DLD1 (cell line): ENCODE measurements at regions not wholly inside any gene's neighbourhood (a gene's known extent, or its start where the extent isn't known, plus 50 kb on each side); places are given as distances from the start of the nearest gene placed in this dataset.
"Not testable (repeated sequence)": the region's sequence is repeated elsewhere in the genome, so short reads cannot be mapped to it uniquely, and the experiment has no call there.

Experiments
- in situ Hi-C: cut with HindIII; loops from 2 replicates; pipeline ENCODE4 v1.10.0; 2017; ENCODE audit warnings: low sequenced_read_pairs

- in situ Hi-C loops: no loop called here
Measured at GRCh38 chr16:72598696-72599095, 426.7 kb upstream of the PMFBP1 start.

GRCh38 chr16:72597938-72598337 is 426.0 kb upstream of the PMFBP1 start:
- in situ Hi-C loops: no loop called here

GRCh38 chr16:72596373-72596772 is 424.4 kb upstream of the PMFBP1 start:
- in situ Hi-C loops: no loop called here

GRCh38 chr16:72590151-72590937 is 418.4 kb upstream of the PMFBP1 start:
- in situ Hi-C loops: no loop called here

- in situ Hi-C loops: no loop called here
Measured at GRCh38 chr16:72588551-72588950, 416.6 kb upstream of the PMFBP1 start.

- in situ Hi-C loops: not testable (repeated sequence)
Measured at GRCh38 chr16:72578061-72578460, 406.1 kb upstream of the PMFBP1 start.

- in situ Hi-C loops: no loop called here
Measured at GRCh38 chr16:72576189-72576588, 404.2 kb upstream of the PMFBP1 start.

- in situ Hi-C loops: no loop called here
Measured at GRCh38 chr16:72569677-72570076, 397.7 kb upstream of the PMFBP1 start.

- in situ Hi-C loops: no loop called here
Measured at GRCh38 chr16:72568502-72568901, 396.5 kb upstream of the PMFBP1 start.

GRCh38 chr16:72566174-72566573 is 394.2 kb upstream of the PMFBP1 start:
- in situ Hi-C loops: no loop called here

GRCh38 chr16:72565106-72565505 is 393.2 kb upstream of the PMFBP1 start:
- in situ Hi-C loops: no loop called here

GRCh38 chr16:72560617-72561016 is 388.7 kb upstream of the PMFBP1 start:
- in situ Hi-C loops: no loop called here

- in situ Hi-C loops: no loop called here
Measured at GRCh38 chr16:72558501-72558900, 386.5 kb upstream of the PMFBP1 start.

- in situ Hi-C loops: no loop called here
Measured at GRCh38 chr16:72554935-72555334, 383.0 kb upstream of the PMFBP1 start.

GRCh38 chr16:72552654-72553053 is 380.7 kb upstream of the PMFBP1 start:
- in situ Hi-C loops: no loop called here

- in situ Hi-C loops: no loop called here
Measured at GRCh38 chr16:72551649-72552048, 379.7 kb upstream of the PMFBP1 start.

- in situ Hi-C loops: no loop called here
Measured at GRCh38 chr16:72549878-72550277, 377.9 kb upstream of the PMFBP1 start.

- in situ Hi-C loops: no loop called here
Measured at GRCh38 chr16:72542102-72542501, 370.1 kb upstream of the PMFBP1 start.

GRCh38 chr16:72537664-72538063 is 365.7 kb upstream of the PMFBP1 start:
- in situ Hi-C loops: no loop called here

- in situ Hi-C loops: no loop called here
Measured at GRCh38 chr16:72536723-72537435, 364.9 kb upstream of the PMFBP1 start.

GRCh38 chr16:72532906-72533410 is 361.0 kb upstream of the PMFBP1 start:
- in situ Hi-C loops: no loop called here

GRCh38 chr16:72530434-72530833 is 358.5 kb upstream of the PMFBP1 start:
- in situ Hi-C loops: no loop called here
